ENCODE measurements at regions not wholly inside any gene's neighbourhood (a gene's known extent, or its start where the extent isn't known, plus 50 kb on each side); places are given as distances from the start of the nearest gene placed in this dataset.

- Histone ChIP-seq H2BK120ac (ENCODE audit: insufficient read depth, low read length, poor library complexity) (no peak overlapping the region), H2BK5ac (ENCODE audit: low read depth, low read length, poor library complexity) (no peak overlapping the region), H3K23ac (ENCODE audit: low read length) (no peak overlapping the region), H3K9ac (ENCODE audit: low read length) (no peak overlapping the region), H3K18ac (ENCODE audit: low read length) (no peak overlapping the region), H3K4me2 (ENCODE audit: low read length) (no peak overlapping the region), H4K8ac (ENCODE audit: low read depth, low read length) (no peak overlapping the region), H3K79me2 (ENCODE audit: control insufficient read depth, insufficient read depth, low read length, poor library complexity) (no peaks in the 10 kb centered on the region), H4K91ac (ENCODE audit: low read depth, low read length) (no peak overlapping the region), H3K9me3 (ENCODE audit: insufficient read depth, low read depth, low read length) (no peaks in the 10 kb centered on the region), H3K4me1 (ENCODE audit: control insufficient read depth in 1 of 2, insufficient read depth in 2 of 2, low read length in 2 of 2) (no peaks in the 10 kb centered on the region), H3K27me3 (ENCODE audit: insufficient read depth, low read length) (no peaks in the 10 kb centered on the region), H2BK12ac (ENCODE audit: low read length) (no peak overlapping the region), H2AFZ (ENCODE audit: insufficient read depth, low read length, poor library complexity) (no peak overlapping the region), H3K27ac (ENCODE audit: low read depth, low read length) (no peak overlapping the region), H3K4ac (ENCODE audit: low read depth, low read length) (no peak overlapping the region), H3K4me3 (ENCODE audit: low read depth, low read length) (no peak overlapping the region), H3K79me1 (ENCODE audit: low read length) (no peaks in the 10 kb centered on the region), H3K14ac (ENCODE audit: low read length) (no peak overlapping the region), H4K12ac (ENCODE audit: low read depth, low read length) (no peak overlapping the region), H2AK5ac (ENCODE audit: low read length) (no peak overlapping the region), H3K36me3 (ENCODE audit: control insufficient read depth in 1 of 2, insufficient read depth in 2 of 2, low read length in 2 of 2) (no peaks in the 10 kb centered on the region)
- no peak for DNase-seq
- no CpG with 5 or more reads among the region's 1 CpG for WGBS (ENCODE audit: extremely low coverage, insufficient coverage, insufficient read length)
Measured at GRCh38 chr7:113657603-113658002, 261.2 kb downstream of the PPP1R3A start.

DNA sequence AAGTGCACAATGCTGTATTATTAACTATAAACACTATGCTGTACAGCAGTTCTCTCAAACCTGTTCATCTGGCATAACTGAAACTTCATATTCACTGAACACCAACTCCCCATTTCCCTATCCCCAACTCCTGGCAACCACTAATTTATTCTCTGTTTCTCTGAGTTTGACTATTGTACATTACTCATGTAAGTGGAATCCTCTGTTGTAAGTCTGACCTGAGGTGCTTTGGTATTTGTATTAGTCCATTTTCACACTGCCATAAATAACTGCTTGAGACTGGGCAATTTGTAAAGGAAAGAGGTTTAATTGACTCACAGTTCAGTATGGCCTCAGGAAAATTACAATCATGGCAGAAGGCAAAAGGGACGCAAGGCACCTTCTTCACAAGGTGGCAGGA, 266.3 kb downstream of the PPP1R3A start:
- no peak overlapping the region for H4K12ac ChIP-seq (ENCODE audit: low read depth, low read length)
- WGBS (ENCODE audit: extremely low coverage, insufficient coverage, insufficient read length): no CpG with 5 or more reads among the region's 1 CpG

DNA sequence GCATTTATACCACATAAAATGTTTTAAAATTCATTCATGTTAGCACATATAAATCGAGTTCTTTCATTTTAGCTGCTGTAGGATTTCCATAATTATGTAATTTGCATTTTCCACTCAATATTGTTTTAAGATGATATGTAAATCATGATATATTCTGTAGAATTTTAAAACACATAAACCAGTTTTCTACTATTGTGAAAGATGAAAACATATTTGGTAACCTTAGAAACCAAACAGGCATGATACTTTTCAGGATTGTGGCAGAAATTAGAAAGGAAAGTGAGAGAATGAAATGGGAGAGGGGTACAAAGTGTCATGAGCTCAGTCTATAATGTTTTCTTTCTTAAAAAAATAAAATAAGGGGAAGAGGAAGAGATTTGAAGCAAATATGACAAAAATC, 269.3 kb downstream of the PPP1R3A start:
- no peak overlapping the region for H3K9ac ChIP-seq (ENCODE audit: low read length)
- no peak overlapping the region for H2BK12ac ChIP-seq (ENCODE audit: low read length)
- no peak overlapping the region for H3K4me2 ChIP-seq (ENCODE audit: low read length)
- no peak overlapping the region for H3K23ac ChIP-seq (ENCODE audit: low read length)
- no peak overlapping the region for H3K14ac ChIP-seq (ENCODE audit: low read length)
- H3K27ac ChIP-seq (ENCODE audit: low read depth, low read length): no peak overlapping the region
- no peak overlapping the region for H2BK120ac ChIP-seq (ENCODE audit: insufficient read depth, low read length, poor library complexity)
- no peak overlapping the region for H3K4me3 ChIP-seq (ENCODE audit: low read depth, low read length)
- H2AK5ac ChIP-seq (ENCODE audit: low read length): no peak overlapping the region
- no peak overlapping the region for H3K4ac ChIP-seq (ENCODE audit: low read depth, low read length)
- H3K9me3 ChIP-seq (ENCODE audit: insufficient read depth, low read depth, low read length): peaks cover 3% of the 10 kb centered on the region
- H3K27me3 ChIP-seq (ENCODE audit: insufficient read depth, low read length): no peaks in the 10 kb centered on the region
- H4K12ac ChIP-seq (ENCODE audit: low read depth, low read length): no peak overlapping the region
- H2AFZ ChIP-seq (ENCODE audit: insufficient read depth, low read length, poor library complexity): no peak overlapping the region
- no CpG with 5 or more reads among the region's 1 CpG for WGBS (ENCODE audit: extremely low coverage, insufficient coverage, insufficient read length)
- H3K79me1 ChIP-seq (ENCODE audit: low read length): no peaks in the 10 kb centered on the region
- H3K79me2 ChIP-seq (ENCODE audit: control insufficient read depth, insufficient read depth, low read length, poor library complexity): no peaks in the 10 kb centered on the region
- H4K91ac ChIP-seq (ENCODE audit: low read depth, low read length): no peak overlapping the region
- H3K18ac ChIP-seq (ENCODE audit: low read length): no peak overlapping the region
- H3K4me1 ChIP-seq (ENCODE audit: control insufficient read depth in 1 of 2, insufficient read depth in 2 of 2, low read length in 2 of 2): no peaks in the 10 kb centered on the region
- no peak overlapping the region for H4K8ac ChIP-seq (ENCODE audit: low read depth, low read length)
- no peaks in the 10 kb centered on the region for H3K36me3 ChIP-seq (ENCODE audit: control insufficient read depth in 1 of 2, insufficient read depth in 2 of 2, low read length in 2 of 2)
- no peak overlapping the region for H2BK5ac ChIP-seq (ENCODE audit: low read depth, low read length, poor library complexity)
- DNase-seq: peak in 1 of 2 donors; percentile 69

More for the DNA sequence above, 266.3 kb downstream of the PPP1R3A start:
- H3K36me3 ChIP-seq (ENCODE audit: control insufficient read depth in 1 of 2, insufficient read depth in 2 of 2, low read length in 2 of 2): no peaks in the 10 kb centered on the region
- H4K8ac ChIP-seq (ENCODE audit: low read depth, low read length): no peak overlapping the region
- no peak overlapping the region for H3K9ac ChIP-seq (ENCODE audit: low read length)
- no peaks in the 10 kb centered on the region for H3K4me1 ChIP-seq (ENCODE audit: control insufficient read depth in 1 of 2, insufficient read depth in 2 of 2, low read length in 2 of 2)
- no peak overlapping the region for H3K27ac ChIP-seq (ENCODE audit: low read depth, low read length)
- H3K4me3 ChIP-seq (ENCODE audit: low read depth, low read length): no peak overlapping the region
- DNase-seq: peak in 1 of 2 donors; percentile 35
- H2BK5ac ChIP-seq (ENCODE audit: low read depth, low read length, poor library complexity): no peak overlapping the region
- H3K4me2 ChIP-seq (ENCODE audit: low read length): no peak overlapping the region
- no peak overlapping the region for H4K91ac ChIP-seq (ENCODE audit: low read depth, low read length)
- no peaks in the 10 kb centered on the region for H3K9me3 ChIP-seq (ENCODE audit: insufficient read depth, low read depth, low read length)
- no peak overlapping the region for H3K4ac ChIP-seq (ENCODE audit: low read depth, low read length)
- H3K14ac ChIP-seq (ENCODE audit: low read length): no peak overlapping the region
- H3K79me1 ChIP-seq (ENCODE audit: low read length): no peaks in the 10 kb centered on the region
- no peaks in the 10 kb centered on the region for H3K79me2 ChIP-seq (ENCODE audit: control insufficient read depth, insufficient read depth, low read length, poor library complexity)
- H3K18ac ChIP-seq (ENCODE audit: low read length): no peak overlapping the region
- H3K23ac ChIP-seq (ENCODE audit: low read length): no peak overlapping the region
- no peak overlapping the region for H2BK120ac ChIP-seq (ENCODE audit: insufficient read depth, low read length, poor library complexity)
- no peaks in the 10 kb centered on the region for H3K27me3 ChIP-seq (ENCODE audit: insufficient read depth, low read length)
- no peak overlapping the region for H2AFZ ChIP-seq (ENCODE audit: insufficient read depth, low read length, poor library complexity)
- H2AK5ac ChIP-seq (ENCODE audit: low read length): no peak overlapping the region
- H2BK12ac ChIP-seq (ENCODE audit: low read length): no peak overlapping the region

GRCh38 chr7:113639221-113639620, 279.6 kb downstream of the PPP1R3A start:
- no peak overlapping the region for H3K27ac ChIP-seq (ENCODE audit: low read depth, low read length)
- DNase-seq: no peak
- no peaks in the 10 kb centered on the region for H3K36me3 ChIP-seq (ENCODE audit: control insufficient read depth in 1 of 2, insufficient read depth in 2 of 2, low read length in 2 of 2)
- WGBS (ENCODE audit: extremely low coverage, insufficient coverage, insufficient read length): no CpG with 5 or more reads among the region's 1 CpG
- H3K9me3 ChIP-seq (ENCODE audit: insufficient read depth, low read depth, low read length): no peaks in the 10 kb centered on the region
- H3K4ac ChIP-seq (ENCODE audit: low read depth, low read length): no peak overlapping the region
- no peak overlapping the region for H2BK5ac ChIP-seq (ENCODE audit: low read depth, low read length, poor library complexity)
- H3K4me1 ChIP-seq (ENCODE audit: control insufficient read depth in 1 of 2, insufficient read depth in 2 of 2, low read length in 2 of 2): no peaks in the 10 kb centered on the region
- no peak overlapping the region for H3K4me2 ChIP-seq (ENCODE audit: low read length)
- H2BK12ac ChIP-seq (ENCODE audit: low read length): no peak overlapping the region
- no peak overlapping the region for H2BK120ac ChIP-seq (ENCODE audit: insufficient read depth, low read length, poor library complexity)
- no peak overlapping the region for H3K18ac ChIP-seq (ENCODE audit: low read length)
- H4K8ac ChIP-seq (ENCODE audit: low read depth, low read length): no peak overlapping the region
- H2AK5ac ChIP-seq (ENCODE audit: low read length): no peak overlapping the region
- H3K4me3 ChIP-seq (ENCODE audit: low read depth, low read length): no peak overlapping the region
- no peak overlapping the region for H4K12ac ChIP-seq (ENCODE audit: low read depth, low read length)
- no peak overlapping the region for H3K14ac ChIP-seq (ENCODE audit: low read length)
- no peak overlapping the region for H2AFZ ChIP-seq (ENCODE audit: insufficient read depth, low read length, poor library complexity)
- H3K9ac ChIP-seq (ENCODE audit: low read length): no peak overlapping the region
- H4K91ac ChIP-seq (ENCODE audit: low read depth, low read length): no peak overlapping the region
- no peaks in the 10 kb centered on the region for H3K79me1 ChIP-seq (ENCODE audit: low read length)
- H3K23ac ChIP-seq (ENCODE audit: low read length): no peak overlapping the region
- H3K79me2 ChIP-seq (ENCODE audit: control insufficient read depth, insufficient read depth, low read length, poor library complexity): no peaks in the 10 kb centered on the region
- no peaks in the 10 kb centered on the region for H3K27me3 ChIP-seq (ENCODE audit: insufficient read depth, low read length)
